ENCODE measurements at regions not wholly inside any gene's neighbourhood (a gene's known extent, or its start where the extent isn't known, plus 50 kb on each side); places are given as distances from the start of the nearest gene placed in this dataset.
A peak's percentile ranks its signal among the peaks of the same experiment; 100 is the strongest.

GRCh38 chr4:29521281-29521680 is 1198.9 kb upstream of the PCDH7 start:
- no peak for DNase-seq (ENCODE audit: low read depth)
- no peak overlapping the region for H3K4me3 ChIP-seq (ENCODE audit: control insufficient read depth, low read depth, low read length)
- TF ChIP-seq CTCF (conservative IDR thresholded peaks at IDR 0.05; ENCODE audit: control insufficient read depth, insufficient read depth, low read depth, low read length): no peak

GRCh38 chr4:29536745-29537144 is 1183.4 kb upstream of the PCDH7 start:
- DNase-seq (ENCODE audit: low read depth): no peak
- no peak for TF ChIP-seq CTCF (conservative IDR thresholded peaks at IDR 0.05; ENCODE audit: control insufficient read depth, insufficient read depth, low read depth, low read length)
- H3K4me3 ChIP-seq (ENCODE audit: control insufficient read depth, low read depth, low read length): no peak overlapping the region

GRCh38 chr4:29538889-29539646 is 1181.1 kb upstream of the PCDH7 start:
- no peak for TF ChIP-seq CTCF (conservative IDR thresholded peaks at IDR 0.05; ENCODE audit: control insufficient read depth, insufficient read depth, low read depth, low read length)
- peak; percentile 25 for DNase-seq (ENCODE audit: low read depth)
- H3K4me3 ChIP-seq (ENCODE audit: control insufficient read depth, low read depth, low read length): no peak overlapping the region

- no peak for DNase-seq (ENCODE audit: low read depth)
- no peak for TF ChIP-seq CTCF (conservative IDR thresholded peaks at IDR 0.05; ENCODE audit: control insufficient read depth, insufficient read depth, low read depth, low read length)
These were observed 1179.6 kb upstream of the PCDH7 start for GRCh38 chr4:29540439-29541102.

GRCh38 chr4:29541757-29542156 is 1178.4 kb upstream of the PCDH7 start:
- H3K4me3 ChIP-seq (ENCODE audit: control insufficient read depth, low read depth, low read length): no peak overlapping the region
- TF ChIP-seq CTCF (conservative IDR thresholded peaks at IDR 0.05; ENCODE audit: control insufficient read depth, insufficient read depth, low read depth, low read length): no peak
- no peak for DNase-seq (ENCODE audit: low read depth)

More at GRCh38 chr4:29540439-29541102, 1179.6 kb upstream of the PCDH7 start:
- H3K4me3 ChIP-seq (ENCODE audit: control insufficient read depth, low read depth, low read length): no peak overlapping the region

- TF ChIP-seq CTCF (conservative IDR thresholded peaks at IDR 0.05; ENCODE audit: control insufficient read depth, insufficient read depth, low read depth, low read length): no peak
- no peak overlapping the region for H3K4me3 ChIP-seq (ENCODE audit: control insufficient read depth, low read depth, low read length)
- peak; percentile 13 for DNase-seq (ENCODE audit: low read depth)
These were observed 1170.8 kb upstream of the PCDH7 start for GRCh38 chr4:29549342-29549741.
